Panc1 (cell line): ENCODE measurements at regions not wholly inside any gene's neighbourhood (a gene's known extent, or its start where the extent isn't known, plus 50 kb on each side); places are given as distances from the start of the nearest gene placed in this dataset.

Source experiments
- ATAC-seq: fragments of 200-7000 bp; cut with Tn5 transposase; 2 replicates; pipeline ENCODE4 v1.9.1; 2020; ENCODE audit warnings: mild to moderate bottlenecking, moderate library complexity
- BruUV-seq: library from RNA; stranded (reverse); fragments of 400-500 nt; replicated peaks from 2 replicates; lab custom pipeline; 2021; lab: Mats Ljungman, UMichigan
- CTCF ChIA-PET: fragments of 300-600 bp; sonication (Branson Sonifier 250); formaldehyde crosslinking; loops from one replicate; lab custom pipeline; 2022; ENCODE audit warnings: antibody characterized with exemption; lab: Charles Lee
- POLR2A ChIA-PET: fragments of 300-600 bp; sonication (Branson Sonifier 250); formaldehyde crosslinking; loops from one replicate; lab custom pipeline; 2022; ENCODE audit warnings: antibody characterized with exemption; lab: Charles Lee
- DNase-seq: peaks from one replicate; pipeline ENCODE4 v3.0.0-alpha.2; 2010; ENCODE audit warnings: low read depth, low spot score
- H3K27ac ChIP-seq: 2 replicates; pipeline ENCODE4 v1.5.1; 2011; ENCODE audit warnings: mild to moderate bottlenecking, low read length, inconsistent platforms
- H3K27me3 ChIP-seq: fragments of 200-500 bp; sonication (Bioruptor generic); 2 replicates; pipeline ENCODE4 v1.6.0; 2014; ENCODE audit warnings: low read length, inconsistent platforms; ENCODE audit not compliant: control insufficient read depth, insufficient read depth
- H3K36me3 ChIP-seq: fragments of 200-500 bp; sonication (Bioruptor generic); 2 replicates; pipeline ENCODE4 v1.5.1; 2014; ENCODE audit warnings: inconsistent platforms, mild to moderate bottlenecking, low read length, moderate library complexity; ENCODE audit not compliant: control insufficient read depth, insufficient read depth
- H3K4me1 ChIP-seq: 2 replicates; pipeline ENCODE4 v1.5.1; 2011; ENCODE audit warnings: inconsistent platforms, mild to moderate bottlenecking, low read length, moderate library complexity; ENCODE audit not compliant: control insufficient read depth, insufficient read depth
- H3K4me3 ChIP-seq, 2 experiments: 2 replicates each; pipeline ENCODE4 v1.5.1; 2011 to 2012; ENCODE audit warnings: low read depth in 2 of 2, low read length in 2 of 2, mild to moderate bottlenecking in 2 of 2, inconsistent platforms in 1 of 2, moderate library complexity in 1 of 2
- H3K9me3 ChIP-seq: fragments of 200-500 bp; sonication (Bioruptor generic); 2 replicates; pipeline ENCODE4 v1.5.1; 2014; ENCODE audit warnings: low read depth, mild to moderate bottlenecking, inconsistent platforms, low read length, moderate library complexity; ENCODE audit not compliant: control insufficient read depth, insufficient read depth
- POLR2AphosphoS5 ChIP-seq: IDR thresholded peaks from 2 replicates; pipeline ENCODE4 v1.6.1; 2012; ENCODE audit warnings: mild to moderate bottlenecking, low read depth, low read length, moderate library complexity
- SIN3A ChIP-seq: IDR thresholded peaks from 2 replicates; pipeline ENCODE4 v1.6.1; 2012; ENCODE audit warnings: low read depth, mild to moderate bottlenecking, low read length, moderate library complexity, borderline replicate concordance; ENCODE audit not compliant: insufficient read depth
- TCF7L2 ChIP-seq: IDR thresholded peaks from 2 replicates; pipeline ENCODE4 v1.6.1; 2011; ENCODE audit warnings: mild to moderate bottlenecking, low read depth, low read length, inconsistent platforms
- in situ Hi-C: cut with HindIII; loops from 2 replicates; pipeline ENCODE4 v1.10.0; 2016; ENCODE audit warnings: low sequenced_read_pairs, low pct_unique_long_range_greater_than_20kb
- intact Hi-C: fragments of 100-400 bp; cut with micrococcal nuclease; formaldehyde crosslinking; loops from one replicate; pipeline ENCODE4 v1.10.0; 2022; ENCODE audit not compliant: unreplicated experiment
- TF ChIP-seq, protein P1 (sequence below): fragments of 450-650 bp; IDR thresholded peaks from 2 replicates; pipeline ENCODE4 v1.5.1; 2017; ENCODE audit warnings: mild to moderate bottlenecking
- TF ChIP-seq, protein P2 (sequence below), 2 experiments: IDR thresholded peaks; 2 replicates each; pipeline ENCODE4 v1.6.1; 2011 to 2012; ENCODE audit warnings: low read depth in 2 of 2, control low read depth in 1 of 2, low read length in 1 of 2, mild to moderate bottlenecking in 1 of 2, moderate library complexity in 1 of 2; ENCODE audit not compliant: insufficient read depth in 1 of 2

- Histone ChIP-seq H3K36me3 (no peaks in the 10 kb centered on the region), H3K4me3 (no peak overlapping the region), H3K27me3 (no peaks in the 10 kb centered on the region; the same call in 1 of the 2 replicates), H3K4me1 (no peaks in the 10 kb centered on the region), H3K27ac (no peak overlapping the region), H3K9me3 (no peaks in the 10 kb centered on the region)
- ChIA-PET CTCF (no interaction called here), POLR2A (no interaction called here)
- TF ChIP-seq TCF7L2 (no peak), POLR2AphosphoS5 (no peak), SIN3A (no peak)
- TF ChIP-seq, protein P1, sequence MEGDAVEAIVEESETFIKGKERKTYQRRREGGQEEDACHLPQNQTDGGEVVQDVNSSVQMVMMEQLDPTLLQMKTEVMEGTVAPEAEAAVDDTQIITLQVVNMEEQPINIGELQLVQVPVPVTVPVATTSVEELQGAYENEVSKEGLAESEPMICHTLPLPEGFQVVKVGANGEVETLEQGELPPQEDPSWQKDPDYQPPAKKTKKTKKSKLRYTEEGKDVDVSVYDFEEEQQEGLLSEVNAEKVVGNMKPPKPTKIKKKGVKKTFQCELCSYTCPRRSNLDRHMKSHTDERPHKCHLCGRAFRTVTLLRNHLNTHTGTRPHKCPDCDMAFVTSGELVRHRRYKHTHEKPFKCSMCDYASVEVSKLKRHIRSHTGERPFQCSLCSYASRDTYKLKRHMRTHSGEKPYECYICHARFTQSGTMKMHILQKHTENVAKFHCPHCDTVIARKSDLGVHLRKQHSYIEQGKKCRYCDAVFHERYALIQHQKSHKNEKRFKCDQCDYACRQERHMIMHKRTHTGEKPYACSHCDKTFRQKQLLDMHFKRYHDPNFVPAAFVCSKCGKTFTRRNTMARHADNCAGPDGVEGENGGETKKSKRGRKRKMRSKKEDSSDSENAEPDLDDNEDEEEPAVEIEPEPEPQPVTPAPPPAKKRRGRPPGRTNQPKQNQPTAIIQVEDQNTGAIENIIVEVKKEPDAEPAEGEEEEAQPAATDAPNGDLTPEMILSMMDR: no peak
- TF ChIP-seq, protein P2, sequence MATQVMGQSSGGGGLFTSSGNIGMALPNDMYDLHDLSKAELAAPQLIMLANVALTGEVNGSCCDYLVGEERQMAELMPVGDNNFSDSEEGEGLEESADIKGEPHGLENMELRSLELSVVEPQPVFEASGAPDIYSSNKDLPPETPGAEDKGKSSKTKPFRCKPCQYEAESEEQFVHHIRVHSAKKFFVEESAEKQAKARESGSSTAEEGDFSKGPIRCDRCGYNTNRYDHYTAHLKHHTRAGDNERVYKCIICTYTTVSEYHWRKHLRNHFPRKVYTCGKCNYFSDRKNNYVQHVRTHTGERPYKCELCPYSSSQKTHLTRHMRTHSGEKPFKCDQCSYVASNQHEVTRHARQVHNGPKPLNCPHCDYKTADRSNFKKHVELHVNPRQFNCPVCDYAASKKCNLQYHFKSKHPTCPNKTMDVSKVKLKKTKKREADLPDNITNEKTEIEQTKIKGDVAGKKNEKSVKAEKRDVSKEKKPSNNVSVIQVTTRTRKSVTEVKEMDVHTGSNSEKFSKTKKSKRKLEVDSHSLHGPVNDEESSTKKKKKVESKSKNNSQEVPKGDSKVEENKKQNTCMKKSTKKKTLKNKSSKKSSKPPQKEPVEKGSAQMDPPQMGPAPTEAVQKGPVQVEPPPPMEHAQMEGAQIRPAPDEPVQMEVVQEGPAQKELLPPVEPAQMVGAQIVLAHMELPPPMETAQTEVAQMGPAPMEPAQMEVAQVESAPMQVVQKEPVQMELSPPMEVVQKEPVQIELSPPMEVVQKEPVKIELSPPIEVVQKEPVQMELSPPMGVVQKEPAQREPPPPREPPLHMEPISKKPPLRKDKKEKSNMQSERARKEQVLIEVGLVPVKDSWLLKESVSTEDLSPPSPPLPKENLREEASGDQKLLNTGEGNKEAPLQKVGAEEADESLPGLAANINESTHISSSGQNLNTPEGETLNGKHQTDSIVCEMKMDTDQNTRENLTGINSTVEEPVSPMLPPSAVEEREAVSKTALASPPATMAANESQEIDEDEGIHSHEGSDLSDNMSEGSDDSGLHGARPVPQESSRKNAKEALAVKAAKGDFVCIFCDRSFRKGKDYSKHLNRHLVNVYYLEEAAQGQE (IDR thresholded peaks at IDR 0.05; ENCODE audit: insufficient read depth in 1 of 2, low read depth in 2 of 2, low read length in 1 of 2): no peak
- in situ Hi-C loops (no loop called here), intact Hi-C loops (no loop called here)
- no TSS peak for BruUV-seq
- ATAC-seq (no peak), DNase-seq (no peak)
Measured at GRCh38 chr4:181291615-181292014, 951.6 kb upstream of the TENM3 start.

DNA sequence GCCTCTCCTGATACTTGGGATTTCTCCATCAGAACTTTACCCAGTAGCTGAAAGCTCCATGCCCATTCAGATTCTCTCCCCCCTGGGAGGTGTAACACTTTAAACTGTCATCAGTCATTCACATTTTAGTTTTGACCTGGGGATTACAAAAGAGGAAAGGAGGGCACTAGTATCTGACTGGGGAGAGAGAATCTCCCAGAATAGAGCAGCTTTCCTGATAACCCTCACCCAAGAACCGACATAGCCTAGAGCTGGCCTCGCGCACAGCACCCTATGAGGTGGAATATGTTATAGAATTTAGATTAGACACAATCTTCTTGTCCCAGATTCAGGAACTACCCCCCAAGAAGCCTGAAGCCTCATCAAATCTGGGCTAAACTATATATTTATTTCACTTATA lies 950.2 kb upstream of the TENM3 start:
- Histone ChIP-seq H3K9me3 (no peaks in the 10 kb centered on the region), H3K36me3 (no peaks in the 10 kb centered on the region), H3K27ac (no peak overlapping the region), H3K27me3 (no peaks in the 10 kb centered on the region; the same call in 1 of the 2 replicates), H3K4me1 (no peaks in the 10 kb centered on the region), H3K4me3 (no peak overlapping the region)
- ATAC-seq (no peak), DNase-seq (no peak)
- CTCF ChIA-PET: no interaction called here
- TF ChIP-seq SIN3A (no peak), TCF7L2 (no peak), POLR2AphosphoS5 (no peak)
- TF ChIP-seq, protein P1: no peak
- TF ChIP-seq, protein P2 (IDR thresholded peaks at IDR 0.05; ENCODE audit: insufficient read depth in 1 of 2, low read depth in 2 of 2, low read length in 1 of 2): no peak
- in situ Hi-C loops: no loop called here
- no TSS peak for BruUV-seq
- intact Hi-C loops: no loop called here
- POLR2A ChIA-PET: no interaction called here
